Activated naive CD4-positive, alpha-beta T cell treated with Interleukin-2 at 50 U/mL for 16 hours (primary cell): ENCODE measurements at regions not wholly inside any gene's neighbourhood (a gene's known extent, or its start where the extent isn't known, plus 50 kb on each side); places are given as distances from the start of the nearest gene placed in this dataset.
"Not testable (repeated sequence)": the region's sequence is repeated elsewhere in the genome, so short reads cannot be mapped to it uniquely, and the experiment has no call there.

ENCODE experiments used
- DNase-seq: peaks from one replicate; pipeline ENCODE4 v3.0.0-alpha.2; 2020

GRCh38 chr7:69526570-69526969 lies 71.7 kb upstream of the AUTS2 start:
- no peak for DNase-seq

GRCh38 chr7:69527706-69528105 lies 70.6 kb upstream of the AUTS2 start:
- DNase-seq = no peak

GRCh38 chr7:69531050-69531449 lies 67.2 kb upstream of the AUTS2 start:
- DNase-seq = no peak

GRCh38 chr7:69534461-69535041 lies 63.7 kb upstream of the AUTS2 start:
- DNase-seq = no peak

GRCh38 chr7:69537691-69538090 lies 60.6 kb upstream of the AUTS2 start:
- no peak for DNase-seq

- no peak for DNase-seq
These were observed 58.7 kb upstream of the AUTS2 start for GRCh38 chr7:69539531-69539930.

GRCh38 chr7:69540287-69540686 lies 58.0 kb upstream of the AUTS2 start:
- no peak for DNase-seq

- DNase-seq = not testable (repeated sequence)
These were observed 56.4 kb upstream of the AUTS2 start for GRCh38 chr7:69541779-69542432.

- DNase-seq = no peak
These were observed 53.1 kb upstream of the AUTS2 start for GRCh38 chr7:69545175-69545574.
